Kidney (tissue), 13 donors: ENCODE measurements at regions not wholly inside any gene's neighbourhood (a gene's known extent, or its start where the extent isn't known, plus 50 kb on each side); places are given as distances from the start of the nearest gene placed in this dataset.
A peak's percentile ranks its signal among the peaks of the same experiment; 100 is the strongest.

Source experiments
- DNase-seq, 5 donors: peaks; one replicate each; pipeline ENCODE4 v3.0.0-alpha.2; 2013 to 2020
- FAIRE-seq: peaks from 2 replicates; lab custom pipeline; 2012; peaks lifted over from hg19 to GRCh38; lab: Jason Lieb, UNC
- H3K27ac ChIP-seq, 2 donors: one replicate each; pipeline ENCODE4 v1.7.0; 2013; ENCODE audit warnings: low read depth in 2 of 2, low read length in 2 of 2, inconsistent platforms in 1 of 2
- H3K27me3 ChIP-seq: one replicate; pipeline ENCODE4 v1.7.1; 2013; ENCODE audit warnings: low read length, inconsistent platforms; ENCODE audit not compliant: control insufficient read depth, insufficient read depth
- H3K36me3 ChIP-seq, 3 donors: one replicate each; pipeline versions ENCODE4 v1.7.0 to v1.7.1; 2013; ENCODE audit warnings: low read length in 3 of 3, control low read depth in 1 of 3, inconsistent platforms in 1 of 3; ENCODE audit not compliant: insufficient read depth in 3 of 3, control insufficient read depth in 2 of 3
- H3K4me1 ChIP-seq, 3 donors: one replicate each; pipeline versions ENCODE4 v1.7.0 to v1.7.1; 2013; ENCODE audit warnings: low read length in 3 of 3, inconsistent platforms in 1 of 3, low read depth in 1 of 3; ENCODE audit not compliant: control insufficient read depth in 2 of 3, insufficient read depth in 2 of 3
- H3K4me3 ChIP-seq, 3 donors: one replicate each; pipeline versions ENCODE4 v1.7.0 to v1.8.1; 2013; ENCODE audit warnings: low read length in 3 of 3, control low read depth in 1 of 3, inconsistent platforms in 1 of 3
- H3K9ac ChIP-seq, 3 donors: one replicate each; pipeline versions ENCODE4 v1.7.0 to v1.7.1; 2013; ENCODE audit warnings: low read length in 3 of 3, control low read depth in 1 of 3, inconsistent platforms in 1 of 3
- H3K9me3 ChIP-seq, 3 donors: one replicate each; pipeline versions ENCODE4 v1.7.0 to v1.7.1; 2013; ENCODE audit warnings: low read length in 3 of 3, control low read depth in 1 of 3, inconsistent platforms in 1 of 3; ENCODE audit not compliant: control insufficient read depth in 2 of 3, insufficient read depth in 1 of 3
- intact Hi-C: fragments of 100-400 bp; cut with DNase I; formaldehyde crosslinking; loops from one replicate; pipeline ENCODE4 v1.11.1; 2022
- TF ChIP-seq, protein P1 (sequence below): IDR thresholded peaks from 3 replicates; pipeline ENCODE4 v1.5.1; 2012; ENCODE audit warnings: mild to moderate bottlenecking, moderate library complexity, borderline replicate concordance; ENCODE audit not compliant: insufficient read depth; ENCODE audit errors: extremely low read depth
- donor health status: control.
- donor health status: control.
- donor health status: control.
- donor health status: control.
- donor health status: control.
- donor health status: DM: yes; HTN: yes; CAD: no.
- donor health status: Normal renal cell carcinoma (clear cell type).

DNA sequence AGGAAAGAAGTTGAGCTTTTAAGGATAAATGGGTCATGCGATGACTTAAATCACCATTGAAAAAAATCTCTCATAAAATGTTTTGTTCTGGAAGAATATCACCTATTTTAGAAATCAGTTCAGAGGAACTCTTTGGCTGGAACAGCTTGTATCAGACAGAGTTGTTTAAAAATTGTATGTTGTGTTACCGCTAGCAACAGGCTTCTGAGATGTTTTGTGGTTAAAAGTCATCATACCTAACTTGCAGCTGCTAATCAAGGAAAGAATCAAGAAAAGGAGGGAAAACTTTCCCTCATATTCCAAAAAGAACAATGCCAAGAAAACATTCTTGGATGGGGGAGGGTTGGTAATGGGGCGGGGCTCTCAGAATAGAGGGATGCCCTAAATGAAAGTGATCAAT lies 220.7 kb upstream of the CITED2 start:
- Histone ChIP-seq H3K27me3 (no peaks in the 10 kb centered on the region), H3K36me3 (no peaks in the 10 kb centered on the region), H3K4me1 (peaks cover 7 to 28% (median 7%) of the 10 kb centered on the region in 3 donors), H3K27ac (no peak overlapping the region), H3K4me3 (no peak overlapping the region), H3K9ac (no peak overlapping the region), H3K9me3 (no peaks in the 10 kb centered on the region)
- peak in 1 of 5 donors; percentile 27 for DNase-seq
- no peak for FAIRE-seq
- TF ChIP-seq, protein P1, sequence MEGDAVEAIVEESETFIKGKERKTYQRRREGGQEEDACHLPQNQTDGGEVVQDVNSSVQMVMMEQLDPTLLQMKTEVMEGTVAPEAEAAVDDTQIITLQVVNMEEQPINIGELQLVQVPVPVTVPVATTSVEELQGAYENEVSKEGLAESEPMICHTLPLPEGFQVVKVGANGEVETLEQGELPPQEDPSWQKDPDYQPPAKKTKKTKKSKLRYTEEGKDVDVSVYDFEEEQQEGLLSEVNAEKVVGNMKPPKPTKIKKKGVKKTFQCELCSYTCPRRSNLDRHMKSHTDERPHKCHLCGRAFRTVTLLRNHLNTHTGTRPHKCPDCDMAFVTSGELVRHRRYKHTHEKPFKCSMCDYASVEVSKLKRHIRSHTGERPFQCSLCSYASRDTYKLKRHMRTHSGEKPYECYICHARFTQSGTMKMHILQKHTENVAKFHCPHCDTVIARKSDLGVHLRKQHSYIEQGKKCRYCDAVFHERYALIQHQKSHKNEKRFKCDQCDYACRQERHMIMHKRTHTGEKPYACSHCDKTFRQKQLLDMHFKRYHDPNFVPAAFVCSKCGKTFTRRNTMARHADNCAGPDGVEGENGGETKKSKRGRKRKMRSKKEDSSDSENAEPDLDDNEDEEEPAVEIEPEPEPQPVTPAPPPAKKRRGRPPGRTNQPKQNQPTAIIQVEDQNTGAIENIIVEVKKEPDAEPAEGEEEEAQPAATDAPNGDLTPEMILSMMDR: no peak
- intact Hi-C loops: no loop called here

DNA sequence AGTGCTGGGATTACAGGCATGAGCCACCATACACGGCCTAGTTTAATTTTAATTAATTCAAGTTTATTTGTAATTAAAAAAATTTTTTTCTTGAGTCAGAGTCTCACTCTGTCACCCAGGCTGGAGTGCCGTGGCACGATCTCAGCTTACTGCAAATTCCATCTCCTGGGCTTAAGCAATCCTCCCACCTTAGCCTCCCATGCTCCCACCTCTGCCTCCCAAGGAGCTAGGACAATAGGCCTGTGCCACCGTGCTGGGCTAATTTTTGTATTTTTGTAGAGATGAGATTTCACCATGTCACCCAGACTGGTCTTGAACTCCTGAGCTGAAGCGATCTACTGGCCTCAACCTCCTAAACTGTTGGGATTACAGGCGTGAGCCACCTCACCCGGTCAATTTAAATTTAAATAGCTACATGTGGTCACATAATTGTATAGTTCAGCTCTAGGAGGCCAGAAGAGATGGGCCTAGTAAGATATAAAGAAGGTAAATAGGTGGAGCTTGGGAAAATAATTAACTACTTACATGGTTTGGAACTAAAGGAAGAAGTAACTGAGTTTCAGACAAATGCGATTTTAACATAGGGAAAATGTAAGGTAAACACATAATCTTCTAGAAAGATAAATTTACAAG lies 220.0 kb upstream of the CITED2 start:
- intact Hi-C loops: no loop called here
- no peak overlapping the region for H3K4me3 ChIP-seq
- H3K9ac ChIP-seq: no peak overlapping the region
- no peak overlapping the region for H3K27ac ChIP-seq
- no peaks in the 10 kb centered on the region for H3K27me3 ChIP-seq
- peaks cover 7 to 32% (median 7%) of the 10 kb centered on the region in 3 donors for H3K4me1 ChIP-seq
- TF ChIP-seq, protein P1: no peak
- FAIRE-seq (no peak), DNase-seq (no peak)
- no peaks in the 10 kb centered on the region for H3K36me3 ChIP-seq
- H3K9me3 ChIP-seq: no peaks in the 10 kb centered on the region

DNA sequence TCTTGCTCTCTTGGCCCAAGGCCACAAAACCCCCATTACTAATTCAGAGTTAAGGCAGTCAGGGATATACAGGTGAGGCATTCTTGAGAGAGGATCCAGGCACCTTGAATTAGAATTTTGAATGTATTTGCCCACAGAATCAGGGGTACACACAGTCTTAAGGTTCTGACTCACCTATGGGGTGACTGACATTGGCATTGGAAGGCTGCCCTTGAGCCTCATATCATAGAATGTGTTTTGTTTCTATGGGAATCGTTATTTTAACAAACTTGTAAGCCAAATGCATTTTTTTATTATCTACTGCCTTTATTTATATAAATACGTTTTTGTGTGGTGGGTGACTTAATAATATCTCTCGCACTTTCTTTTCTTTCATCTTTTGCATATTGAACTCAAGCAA lies 218.6 kb upstream of the CITED2 start:
- DNase-seq: no peak
- H3K9me3 ChIP-seq: no peaks in the 10 kb centered on the region
- intact Hi-C loops: no loop called here
- FAIRE-seq: no peak
- H3K27me3 ChIP-seq: no peaks in the 10 kb centered on the region
- no peaks in the 10 kb centered on the region for H3K36me3 ChIP-seq
- peaks cover 8 to 37% (median 15%) of the 10 kb centered on the region in 3 donors for H3K4me1 ChIP-seq
- H3K9ac ChIP-seq: no peak overlapping the region
- no peak overlapping the region for H3K27ac ChIP-seq
- TF ChIP-seq, protein P1: no peak
- H3K4me3 ChIP-seq: no peak overlapping the region

DNA sequence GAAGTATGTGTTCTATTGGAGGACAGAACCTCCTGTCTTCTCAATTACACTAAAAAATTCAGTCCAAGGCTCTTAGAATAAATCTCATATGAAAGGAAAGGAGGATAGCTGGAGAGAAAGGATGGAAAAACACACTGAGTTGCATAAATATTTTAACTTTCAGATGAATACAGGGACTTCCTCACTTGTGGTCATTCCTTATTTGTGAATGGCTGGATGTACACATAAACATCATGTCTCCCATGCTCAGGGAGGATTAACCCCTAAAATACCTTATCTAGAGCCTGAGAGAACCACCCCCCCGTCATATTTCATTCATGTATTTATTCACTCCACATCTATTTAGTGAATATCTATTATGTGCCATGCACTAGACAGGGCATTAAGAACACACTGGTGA lies 217.6 kb upstream of the CITED2 start:
- TF ChIP-seq, protein P1: no peak
- DNase-seq (no peak), FAIRE-seq (no peak)
- Histone ChIP-seq H3K36me3 (no peaks in the 10 kb centered on the region), H3K4me1 (peaks cover 6 to 36% (median 14%) of the 10 kb centered on the region in 3 donors), H3K27me3 (no peaks in the 10 kb centered on the region), H3K27ac (no peak overlapping the region), H3K4me3 (no peak overlapping the region), H3K9me3 (no peaks in the 10 kb centered on the region), H3K9ac (no peak overlapping the region)
- intact Hi-C loops: no loop called here
